ENCODE measurements at regions not wholly inside any gene's neighbourhood (a gene's known extent, or its start where the extent isn't known, plus 50 kb on each side); places are given as distances from the start of the nearest gene placed in this dataset.

DNA sequence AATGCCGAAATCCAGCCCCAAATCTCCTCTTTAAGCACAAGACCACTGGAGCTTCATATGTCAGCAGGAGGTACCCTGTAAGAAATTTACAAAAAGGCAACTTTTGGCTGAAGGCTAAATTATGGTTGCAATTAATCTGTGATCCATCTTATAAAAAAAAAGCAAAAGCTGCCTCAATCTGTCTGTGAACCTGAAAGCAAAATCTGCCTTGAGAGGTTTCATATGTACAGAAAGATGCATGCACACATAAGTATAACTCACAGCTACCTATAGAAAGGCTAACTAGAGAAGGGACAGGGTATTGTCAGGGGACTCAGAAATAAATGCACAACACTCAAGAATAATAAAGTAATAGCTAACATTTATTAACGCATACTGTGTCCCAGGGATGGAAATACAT lies 964.2 kb upstream of the ADGRL2 start:
- DNase-seq = no peak

DNA sequence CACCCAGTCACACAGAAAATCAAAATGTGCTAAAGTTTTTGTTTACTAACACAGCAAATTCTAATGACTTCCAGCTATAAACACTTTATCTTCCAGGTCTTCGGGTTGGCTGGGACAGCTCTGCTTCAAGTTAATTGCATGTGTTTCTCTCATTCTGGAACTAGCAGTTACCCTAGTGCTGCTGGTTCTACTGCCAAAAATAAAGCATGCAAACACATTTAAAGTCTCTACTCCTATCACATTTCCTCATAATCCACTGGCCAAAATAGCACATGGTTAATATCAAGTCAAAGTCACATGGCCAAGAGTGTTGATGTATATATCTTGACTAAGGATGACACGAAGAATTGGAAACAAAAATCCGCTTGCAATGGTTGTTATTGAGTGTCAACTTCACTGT lies 973.1 kb upstream of the ADGRL2 start:
- no peak for DNase-seq

DNA sequence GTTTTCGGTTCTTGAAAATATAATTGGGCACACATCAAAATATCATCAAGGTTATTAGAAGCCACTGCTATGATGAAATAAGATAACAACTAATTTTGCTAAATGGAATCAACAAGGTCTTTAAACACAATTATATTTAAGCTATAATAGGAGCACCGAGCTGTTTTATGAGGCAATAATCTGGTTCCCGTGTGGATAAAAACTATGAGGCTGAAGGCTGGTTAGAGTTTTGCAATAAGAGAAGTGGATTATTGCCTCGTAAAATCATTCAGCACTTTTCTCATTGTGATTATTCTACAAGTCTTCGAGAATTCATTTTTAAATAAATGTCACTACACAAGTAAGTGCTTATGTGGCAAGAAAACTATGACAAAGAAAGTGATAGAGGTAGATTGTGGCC lies 975.7 kb upstream of the ADGRL2 start:
- DNase-seq = no peak

DNA sequence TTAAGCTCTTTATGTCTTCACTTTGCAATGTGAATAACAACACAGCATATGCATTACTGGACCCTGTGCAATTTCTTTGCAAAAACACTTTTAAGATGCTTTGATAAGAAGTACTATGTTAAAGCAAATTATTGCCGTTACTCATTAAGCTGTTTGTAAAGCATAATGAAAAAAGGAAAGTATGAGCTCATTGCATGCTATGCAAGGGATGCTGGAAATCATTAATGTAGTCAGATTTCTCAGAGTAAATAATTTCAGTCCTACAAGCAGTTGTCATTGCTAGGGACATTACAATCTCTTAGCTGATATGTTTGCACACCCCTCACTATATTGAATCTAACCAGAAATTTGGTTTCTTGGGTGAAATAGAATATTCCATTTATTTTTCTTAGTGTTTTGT lies 982.5 kb upstream of the ADGRL2 start:
- DNase-seq = no peak

DNA sequence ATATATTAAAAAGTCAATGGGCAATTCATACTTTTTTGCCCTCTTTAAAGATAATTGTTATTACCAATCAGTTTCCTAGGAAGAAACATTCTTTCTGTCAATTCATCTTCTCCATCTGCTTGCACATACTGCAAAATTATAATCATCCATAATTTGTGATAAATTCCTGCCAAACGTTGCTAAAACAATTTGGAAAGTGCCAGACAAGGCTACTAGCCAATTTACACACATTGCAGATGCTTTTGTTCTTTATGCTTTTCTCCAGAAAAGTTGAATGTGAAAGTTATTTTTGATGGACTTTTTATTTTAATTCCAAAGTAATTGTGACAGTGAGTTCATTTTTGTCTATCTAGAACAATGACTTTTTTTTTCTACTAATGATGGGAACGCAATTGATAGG lies 992.8 kb upstream of the ADGRL2 start:
- DNase-seq = no peak

DNA sequence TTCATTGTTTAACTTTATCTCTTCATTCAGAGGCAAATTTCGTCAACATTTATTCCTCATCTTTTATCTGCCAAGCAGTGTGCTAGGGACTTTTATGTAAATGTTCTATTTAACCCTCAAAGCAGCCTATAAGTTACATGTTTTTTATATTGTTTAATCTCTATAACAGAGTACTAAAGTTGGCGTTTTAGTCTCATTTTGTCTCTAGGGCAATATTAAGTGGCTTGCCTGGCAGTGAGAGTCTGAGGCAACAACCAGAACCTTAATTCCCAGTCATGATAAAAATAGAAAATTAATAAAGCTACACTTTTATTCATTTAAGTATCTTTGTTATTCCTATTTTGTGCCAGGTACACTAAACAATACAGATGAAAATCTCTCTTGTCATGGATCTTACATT lies 994.3 kb upstream of the ADGRL2 start:
- no peak for DNase-seq

DNA sequence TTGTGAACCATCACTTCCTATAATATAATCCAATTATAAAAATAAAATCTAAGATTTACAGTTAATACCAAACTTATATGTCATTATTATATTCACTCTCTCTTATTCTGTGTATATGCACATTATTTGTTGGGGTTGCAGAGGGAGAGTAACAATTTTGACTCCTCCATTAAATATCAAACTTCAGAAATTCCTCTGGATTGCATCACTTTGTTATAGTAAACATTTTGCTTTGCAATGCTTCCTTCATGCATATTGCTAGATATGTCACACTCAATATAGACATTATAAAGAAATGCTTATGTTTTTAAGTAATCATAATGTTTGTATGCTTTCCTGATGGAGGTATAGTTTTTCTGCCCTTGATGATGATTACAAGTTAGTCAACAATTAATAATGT lies 999.0 kb upstream of the ADGRL2 start:
- DNase-seq = no peak

DNA sequence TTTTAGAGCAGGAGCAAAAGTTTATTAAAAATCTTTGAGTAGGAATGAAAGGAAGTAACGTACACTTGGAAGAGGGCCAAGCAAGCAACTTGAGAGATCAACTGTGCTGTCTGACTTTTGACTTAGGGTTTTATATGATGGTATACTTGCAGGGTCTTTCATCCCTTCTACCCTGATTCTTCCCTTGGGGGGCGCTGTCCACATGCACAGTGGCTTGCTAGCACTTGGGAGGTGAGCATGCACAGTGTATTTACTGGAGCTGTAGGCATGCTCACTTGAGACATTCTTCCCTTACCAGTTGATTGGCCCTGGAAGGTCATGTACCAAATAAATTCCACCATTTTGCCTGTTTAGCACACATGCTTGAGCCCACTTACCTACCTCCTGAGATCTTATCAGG lies 1001.3 kb upstream of the ADGRL2 start:
- no peak for DNase-seq

DNA sequence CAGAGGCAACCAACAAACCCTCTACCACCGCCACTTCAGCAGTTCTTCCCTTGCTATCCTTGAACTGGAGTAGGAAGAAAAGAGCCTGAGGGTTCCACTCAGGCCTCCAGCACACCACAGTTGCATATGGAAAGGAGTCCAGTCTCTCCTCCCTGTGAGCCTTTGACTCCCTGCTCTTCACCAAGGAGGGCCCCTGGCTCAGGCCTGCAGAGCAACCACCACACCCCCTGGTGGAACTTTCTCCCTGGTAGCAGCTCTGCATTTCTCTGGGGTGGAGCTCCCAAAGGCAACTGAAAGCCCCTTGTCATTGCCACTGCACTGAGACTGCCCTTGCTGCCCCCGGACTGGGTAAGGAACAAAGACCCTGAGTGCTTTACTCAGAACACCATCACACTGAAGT lies 1021.5 kb upstream of the ADGRL2 start:
- DNase-seq = no peak

DNA sequence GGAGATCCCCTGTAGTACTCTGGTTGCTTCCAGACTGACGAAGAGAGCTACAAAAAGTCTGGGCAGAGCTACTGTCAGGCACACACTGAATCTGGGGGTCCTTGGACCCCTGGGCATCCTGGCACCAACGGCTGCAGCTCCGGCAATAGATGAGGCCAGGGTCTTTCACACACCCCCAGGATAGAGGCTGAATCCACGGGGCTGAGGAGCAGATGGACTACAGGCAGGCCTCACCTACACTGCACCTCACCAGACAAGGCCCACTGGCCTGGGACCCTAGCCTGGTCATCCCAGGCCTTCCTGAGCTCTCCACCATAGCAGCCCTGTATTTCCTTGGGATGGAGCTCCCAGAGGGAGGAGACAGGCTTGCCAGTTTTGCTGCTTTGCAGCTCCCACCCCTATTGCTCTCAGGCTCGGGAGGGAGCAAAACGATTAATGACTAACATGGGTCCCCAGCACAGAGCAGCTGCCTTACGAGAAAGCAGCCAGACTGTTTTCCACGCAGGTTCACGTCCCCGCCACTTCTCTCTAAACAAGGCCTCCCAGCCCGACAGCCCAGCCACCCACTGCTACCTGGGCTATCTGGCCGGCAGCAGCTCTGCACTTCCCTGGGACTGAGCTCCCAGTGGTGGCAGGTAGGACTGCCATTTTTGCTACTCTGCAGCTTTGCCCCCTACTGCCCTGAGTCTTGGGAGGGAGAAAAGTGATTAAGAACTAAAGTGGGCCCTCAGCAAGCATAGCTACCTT lies 1022.5 kb upstream of the ADGRL2 start:
- DNase-seq = no peak

DNA sequence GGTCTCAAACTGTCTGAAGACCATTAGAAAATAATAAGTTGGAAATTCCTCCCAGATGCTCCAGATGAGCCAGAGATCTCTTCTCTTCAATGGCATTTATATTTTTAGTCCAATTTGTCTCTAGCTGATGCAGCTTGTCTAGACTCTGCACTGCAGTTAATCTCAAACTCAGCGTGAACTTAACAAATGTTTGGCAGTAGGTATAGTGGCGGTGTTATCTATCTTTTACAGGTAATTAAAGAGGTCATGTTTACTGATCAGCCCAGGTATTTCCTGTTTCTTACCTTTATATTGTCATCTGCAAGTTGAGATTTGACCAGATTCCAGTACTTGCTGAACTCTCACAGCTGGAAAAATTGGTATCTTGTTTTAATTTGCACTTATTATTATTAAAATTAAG lies 1024.5 kb upstream of the ADGRL2 start:
- no peak for DNase-seq

DNA sequence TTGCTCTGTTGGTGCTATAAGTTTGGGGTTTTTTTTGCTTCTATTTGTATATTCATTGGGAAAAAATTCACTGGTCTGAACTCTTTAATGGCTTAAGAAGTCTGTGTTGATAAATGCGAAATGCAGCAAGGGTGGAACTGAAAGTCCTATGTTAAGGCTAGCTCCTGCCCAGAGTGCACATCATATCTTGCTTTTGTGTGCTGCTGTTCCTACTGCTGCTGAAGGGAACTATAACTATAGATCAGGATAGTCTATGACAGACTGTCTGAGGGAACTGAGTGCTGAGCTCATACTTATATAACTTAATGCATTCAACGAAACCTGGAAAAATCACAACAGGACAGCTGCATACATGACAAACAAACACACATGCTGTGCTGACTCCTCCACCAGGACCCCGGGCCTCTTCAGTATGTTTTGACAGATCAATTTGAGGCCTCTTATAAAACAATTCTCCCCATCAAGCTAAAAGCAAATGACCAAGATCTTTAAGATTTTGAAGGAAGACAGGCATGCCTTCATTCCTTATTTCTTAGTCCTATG lies 1031.5 kb upstream of the ADGRL2 start:
- no peak for DNase-seq

DNA sequence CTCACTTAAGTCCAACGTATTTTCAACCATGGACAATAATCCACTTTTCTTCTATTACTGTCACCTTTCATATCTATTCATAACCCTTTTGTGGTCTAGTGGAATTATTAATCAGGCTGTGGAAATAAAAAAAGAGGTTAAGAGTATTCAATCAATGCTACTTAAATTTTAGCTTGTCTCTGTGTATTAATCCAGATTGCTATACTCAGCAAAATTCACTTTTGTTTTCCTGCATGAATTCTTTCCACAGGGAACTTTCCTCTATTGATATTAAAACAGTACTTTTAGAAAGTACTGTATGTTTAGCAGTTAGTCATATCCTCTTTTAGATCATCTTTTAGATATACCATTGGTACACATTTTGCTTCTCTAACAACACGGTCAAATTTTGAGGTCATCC lies 1033.0 kb upstream of the ADGRL2 start:
- DNase-seq = no peak

DNA sequence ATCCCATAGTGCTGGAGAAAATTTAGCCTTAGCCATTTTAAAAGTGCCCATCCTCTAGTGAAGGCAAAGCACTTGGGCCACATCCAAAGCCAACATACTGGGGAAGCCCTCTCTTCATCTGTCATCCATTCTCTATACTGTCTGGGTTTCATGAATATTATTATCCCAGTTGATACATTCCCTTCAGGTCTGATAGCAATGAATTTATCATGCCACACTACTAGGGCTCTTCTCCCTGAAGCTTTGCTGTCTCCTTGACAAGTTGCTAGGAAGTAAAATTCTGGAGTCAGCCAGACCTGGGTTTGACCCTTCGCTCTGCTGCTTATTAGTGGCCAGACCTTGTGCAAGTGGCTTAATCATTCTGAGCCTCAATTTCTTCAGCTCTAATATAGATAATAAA lies 1041.4 kb upstream of the ADGRL2 start:
- DNase-seq = no peak

DNA sequence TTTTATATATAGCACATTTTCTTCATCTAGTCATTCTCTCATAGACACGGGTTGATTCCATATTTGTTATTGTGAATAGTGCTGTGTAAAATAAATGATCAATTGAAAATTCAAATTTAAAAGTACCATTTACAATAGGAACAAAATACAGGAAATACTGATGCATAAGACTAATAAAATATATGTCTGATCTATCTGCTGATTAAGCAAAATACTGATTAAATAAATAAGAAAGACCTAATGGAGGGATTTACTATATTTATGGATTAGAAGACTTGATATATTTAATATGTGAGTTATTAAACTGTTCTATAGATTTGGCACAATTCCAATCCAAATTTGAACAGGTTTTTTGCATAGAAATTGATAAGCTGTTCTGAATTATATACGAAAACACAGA lies 1044.8 kb upstream of the ADGRL2 start:
- no peak for DNase-seq

DNA sequence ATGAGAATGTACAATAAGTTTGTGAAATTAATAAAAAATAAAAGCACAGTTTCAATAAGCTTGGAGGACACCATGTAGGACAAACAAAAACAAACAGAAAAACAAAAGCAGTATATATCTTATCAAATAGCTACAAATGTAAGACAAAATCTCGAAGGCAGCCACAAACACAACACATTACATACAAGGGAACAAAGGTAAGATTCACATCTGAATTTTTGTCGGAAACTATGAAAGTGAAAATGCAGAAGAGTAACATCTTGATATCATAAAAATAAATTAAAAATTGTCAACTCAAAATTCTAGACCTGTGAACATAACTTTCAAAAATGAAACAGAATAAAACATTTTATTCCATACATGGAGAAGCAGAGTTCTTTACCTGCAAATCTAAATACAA lies 1049.5 kb upstream of the ADGRL2 start:
- DNase-seq = no peak

DNA sequence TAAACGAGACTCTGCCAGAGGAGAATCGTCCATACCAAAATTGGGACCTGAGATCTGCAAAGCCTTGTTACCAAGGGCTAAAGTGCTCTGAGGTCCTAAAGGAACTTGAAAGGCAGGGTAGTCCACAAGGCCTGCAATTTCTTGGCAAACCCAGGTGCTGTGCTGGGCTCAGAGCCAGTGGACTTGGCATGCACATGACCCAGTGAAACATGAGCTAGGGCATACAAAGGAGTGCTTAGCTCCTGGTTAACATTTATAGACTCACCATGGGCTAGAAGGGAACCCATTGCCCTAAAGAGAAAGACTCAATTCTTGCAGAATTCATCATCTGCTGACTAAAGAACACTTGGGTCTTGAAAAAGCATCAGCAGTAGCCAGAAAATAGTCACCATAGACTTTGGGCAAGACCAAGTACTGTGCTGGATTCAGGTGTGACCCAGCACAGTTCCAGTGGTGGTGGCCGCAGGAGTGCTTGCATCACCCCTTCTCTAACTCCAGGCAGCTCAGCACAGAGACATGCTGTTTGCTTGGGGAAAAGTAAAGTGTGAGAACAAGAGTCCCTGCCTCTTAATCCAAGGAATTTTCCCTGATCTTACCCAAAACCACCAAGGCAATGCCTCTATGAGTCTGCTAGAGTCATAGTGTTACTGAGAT lies 1069.4 kb upstream of the ADGRL2 start:
- DNase-seq = peak; percentile 80

DNA sequence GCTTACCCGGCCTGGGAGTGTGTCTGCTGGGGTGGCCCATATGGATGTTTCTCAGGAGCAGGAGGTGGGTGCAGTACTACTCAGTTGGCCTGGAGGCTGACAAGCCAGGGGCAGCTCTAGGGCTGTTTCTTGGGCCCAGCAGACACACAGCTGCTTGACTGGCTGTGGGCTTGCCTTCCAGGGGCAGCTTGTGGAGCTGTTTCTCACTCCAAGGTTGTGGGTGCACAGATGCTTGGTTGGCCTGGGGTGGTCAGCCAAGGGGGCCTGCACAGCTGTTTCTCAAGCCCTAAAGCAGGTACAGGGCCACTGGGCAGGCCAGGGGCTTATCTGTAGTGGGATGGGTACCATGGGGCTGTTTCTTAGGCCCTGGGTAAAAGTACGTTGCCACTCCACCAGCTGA lies 1078.1 kb upstream of the ADGRL2 start:
- DNase-seq = no peak

DNA sequence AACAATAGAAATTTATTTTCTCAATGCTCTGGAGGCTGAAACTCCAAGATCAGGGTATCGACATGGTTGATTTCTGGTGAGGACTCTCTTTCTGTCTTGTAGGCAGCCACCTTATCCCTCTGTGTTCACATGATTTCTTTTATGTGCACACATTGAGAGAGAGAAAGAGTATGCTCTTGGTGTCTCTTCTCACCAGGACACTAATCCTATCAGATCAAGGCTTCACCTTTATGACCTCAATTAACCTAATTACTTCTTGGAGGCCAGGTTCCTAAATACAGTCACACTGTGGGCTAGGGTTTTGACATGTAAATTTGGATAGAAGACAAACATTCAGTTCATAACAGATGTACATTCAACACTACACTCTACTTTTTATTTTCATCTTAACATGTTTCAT lies 1094.2 kb upstream of the ADGRL2 start:
- DNase-seq = no peak

DNA sequence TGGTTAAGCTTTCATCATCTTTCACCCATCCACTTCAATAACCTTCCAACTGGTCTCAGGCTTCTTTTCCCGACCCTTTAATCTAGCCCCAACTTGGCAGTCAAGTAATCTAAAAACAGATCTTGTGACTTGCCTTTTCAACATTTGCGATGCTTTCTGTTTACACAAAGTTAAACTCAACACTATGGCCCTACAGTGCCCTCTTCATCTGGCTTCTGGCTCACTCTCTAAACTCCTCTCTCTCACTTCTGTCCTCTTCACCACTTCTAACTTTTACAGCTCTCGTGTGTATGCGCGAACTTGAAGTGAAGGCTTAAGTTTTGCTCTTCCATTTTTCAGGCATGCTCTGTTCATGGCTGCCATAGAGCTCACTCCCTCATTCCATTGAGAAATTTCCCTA lies 1122.3 kb upstream of the ADGRL2 start:
- DNase-seq = no peak

DNA sequence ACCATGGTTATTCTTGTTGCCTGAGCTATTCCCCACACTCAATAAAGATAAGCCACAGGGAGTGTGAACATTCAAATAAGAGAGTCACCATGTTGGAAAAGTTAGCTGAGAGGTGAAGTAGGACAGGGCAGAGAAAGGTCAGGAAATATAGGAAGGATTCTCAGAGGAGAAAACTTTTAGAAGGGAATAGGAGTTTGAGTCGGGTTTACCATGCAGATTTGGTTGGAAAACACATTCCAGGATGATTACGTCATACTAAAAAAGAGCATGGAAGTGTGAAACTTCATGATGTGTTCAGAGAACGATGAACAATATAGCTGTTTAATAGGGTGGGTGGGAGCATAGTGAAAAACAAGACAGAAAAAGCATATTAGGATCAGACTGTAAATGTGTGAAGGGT lies 1125.3 kb upstream of the ADGRL2 start:
- no peak for DNase-seq

DNA sequence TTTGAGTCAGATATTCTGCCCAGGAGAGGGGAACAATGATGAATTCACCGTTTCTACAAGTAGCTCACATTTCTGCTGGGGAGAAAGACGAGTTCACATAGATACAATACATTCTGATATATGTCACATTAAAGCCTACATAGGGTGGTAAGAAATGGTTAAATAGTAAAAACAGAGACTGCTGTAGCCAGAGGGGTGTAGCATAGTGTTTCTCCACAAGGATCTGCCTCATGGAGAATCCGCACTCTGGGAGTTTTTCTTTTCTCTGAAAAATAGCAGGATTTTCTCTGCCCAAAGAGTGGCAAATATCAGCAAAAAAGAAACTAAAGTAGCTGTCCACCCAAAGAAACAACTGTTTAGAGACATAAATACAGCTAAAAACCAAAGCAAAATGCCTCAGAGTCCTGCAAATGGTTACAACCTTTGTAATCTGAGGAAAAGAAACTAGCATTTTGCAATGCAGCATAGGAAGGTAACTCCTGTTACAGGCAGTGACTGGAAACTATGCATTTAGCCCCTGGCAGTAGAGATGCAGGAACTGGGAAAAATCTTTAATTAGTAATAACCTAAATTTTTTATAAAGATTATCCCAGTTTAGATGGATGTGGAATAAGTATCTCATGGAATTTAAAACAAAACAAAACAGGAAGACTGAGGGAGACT lies 1126.7 kb upstream of the ADGRL2 start:
- no peak for DNase-seq

DNA sequence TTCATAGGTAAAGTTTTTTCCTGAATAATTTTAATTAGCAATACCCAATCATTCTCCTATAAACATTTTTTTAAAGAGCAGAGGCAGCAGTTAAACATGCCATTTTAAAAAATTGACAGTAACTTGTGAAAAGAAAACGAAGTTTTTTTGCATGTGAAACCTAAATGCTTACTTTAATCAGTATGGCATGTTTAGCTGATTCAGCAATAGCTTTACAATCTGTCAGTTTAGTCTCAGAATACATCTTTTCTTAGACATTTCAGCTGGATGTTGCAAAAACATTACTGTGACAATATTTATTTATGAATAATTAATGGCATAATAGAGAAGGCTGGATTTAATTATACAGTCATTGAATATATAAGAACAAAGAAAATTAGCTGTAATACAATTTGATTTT lies 1132.4 kb upstream of the ADGRL2 start:
- DNase-seq = no peak

DNA sequence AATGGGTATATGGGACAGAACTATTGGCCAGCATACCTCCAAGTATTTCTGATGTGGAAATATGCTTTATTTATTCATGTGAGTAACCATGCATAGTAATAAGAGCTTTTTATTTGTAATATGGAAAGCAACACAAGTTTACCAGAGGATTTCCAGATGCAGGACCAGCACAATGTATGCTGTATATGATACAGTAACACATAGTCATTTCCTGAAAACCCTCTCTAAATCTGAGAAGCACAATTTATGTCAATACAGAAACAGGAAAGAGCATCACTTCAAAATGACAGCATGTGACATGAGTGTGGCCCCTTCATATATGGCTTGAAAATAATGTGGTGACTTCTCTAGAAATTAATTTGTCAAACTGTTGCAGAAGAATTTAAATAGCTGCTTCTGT lies 1134.7 kb upstream of the ADGRL2 start:
- DNase-seq = no peak
